Mesothelial cell of epicardium (in vitro differentiated cells): ENCODE measurements at regions not wholly inside any gene's neighbourhood (a gene's known extent, or its start where the extent isn't known, plus 50 kb on each side); places are given as distances from the start of the nearest gene placed in this dataset.

Experiments used
- DNase-seq, 2 experiments: peaks; one replicate each; pipeline ENCODE4 v3.0.0; 2021; ENCODE audit warnings: low spot score in 2 of 2; ENCODE audit not compliant: unreplicated experiment in 2 of 2
- H3K27ac Mint-ChIP-seq: 2 replicates; pipeline ENCODE4 v1.8.0; 2021; ENCODE audit warnings: mixed read lengths
- H3K27me3 Mint-ChIP-seq: 2 replicates; pipeline ENCODE4 v1.8.0; 2021; ENCODE audit warnings: low read depth, mixed read lengths
- H3K36me3 Mint-ChIP-seq: 2 replicates; pipeline ENCODE4 v1.8.0; 2021; ENCODE audit warnings: mixed read lengths
- H3K4me1 Mint-ChIP-seq: 2 replicates; pipeline ENCODE4 v1.8.0; 2021; ENCODE audit warnings: mixed read lengths
- H3K4me3 Mint-ChIP-seq: 2 replicates; pipeline ENCODE4 v1.8.0; 2021; ENCODE audit warnings: mild to moderate bottlenecking, moderate library complexity, mixed read lengths
- H3K9me3 Mint-ChIP-seq: 2 replicates; pipeline ENCODE4 v1.8.0; 2021; ENCODE audit warnings: mixed read lengths
- TF ChIP-seq, protein P1 (sequence below): fragments of 200-600 bp; sonication (generic); IDR thresholded peaks from one replicate; pipeline ENCODE4 v1.5.0; 2021; ENCODE audit warnings: antibody characterized with exemption; ENCODE audit not compliant: unreplicated experiment

DNA sequence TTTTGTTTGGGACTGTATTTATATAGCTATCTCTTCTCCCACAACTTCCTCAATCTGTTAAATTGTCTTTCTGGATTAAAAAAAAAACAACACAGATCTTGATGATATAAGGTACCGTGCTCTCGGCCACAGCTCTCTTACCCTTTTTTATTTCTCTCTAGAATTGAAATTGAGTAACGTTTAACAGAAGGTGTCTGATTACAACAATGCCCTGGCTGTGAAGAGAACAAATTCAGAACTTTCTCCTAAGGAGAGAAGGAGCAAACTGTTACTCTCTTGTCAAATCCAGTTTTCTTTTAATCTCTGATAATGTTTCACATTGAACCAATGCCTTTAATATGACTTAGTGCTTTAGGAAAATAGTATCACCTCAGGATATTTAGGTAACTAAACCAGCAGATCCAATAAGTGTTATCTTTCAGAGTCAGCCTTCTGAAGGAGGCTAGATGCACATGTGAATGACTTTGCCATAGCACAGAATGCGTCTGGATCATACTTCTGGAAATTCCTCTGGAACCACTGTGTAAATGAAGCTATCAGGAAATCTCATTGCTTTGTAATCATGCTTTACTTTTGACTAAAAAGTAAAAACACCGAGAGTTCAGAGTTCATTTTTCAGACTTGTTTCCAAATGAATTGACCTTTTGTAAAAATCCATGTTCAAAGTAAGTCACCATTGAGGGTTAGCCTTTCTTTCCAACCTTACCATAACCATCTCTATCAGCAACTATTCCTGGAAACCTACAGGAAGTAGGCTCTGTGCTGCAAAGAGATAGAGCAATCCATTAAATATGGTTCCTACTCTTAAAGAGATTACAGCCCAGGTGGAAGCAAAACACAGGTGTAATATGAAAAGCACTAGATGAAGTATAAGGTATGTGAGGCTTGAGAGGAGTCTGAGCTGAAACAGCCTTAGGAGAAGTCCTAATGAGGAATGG, 147.0 kb upstream of the OSR1 start:
- TF ChIP-seq, protein P1, sequence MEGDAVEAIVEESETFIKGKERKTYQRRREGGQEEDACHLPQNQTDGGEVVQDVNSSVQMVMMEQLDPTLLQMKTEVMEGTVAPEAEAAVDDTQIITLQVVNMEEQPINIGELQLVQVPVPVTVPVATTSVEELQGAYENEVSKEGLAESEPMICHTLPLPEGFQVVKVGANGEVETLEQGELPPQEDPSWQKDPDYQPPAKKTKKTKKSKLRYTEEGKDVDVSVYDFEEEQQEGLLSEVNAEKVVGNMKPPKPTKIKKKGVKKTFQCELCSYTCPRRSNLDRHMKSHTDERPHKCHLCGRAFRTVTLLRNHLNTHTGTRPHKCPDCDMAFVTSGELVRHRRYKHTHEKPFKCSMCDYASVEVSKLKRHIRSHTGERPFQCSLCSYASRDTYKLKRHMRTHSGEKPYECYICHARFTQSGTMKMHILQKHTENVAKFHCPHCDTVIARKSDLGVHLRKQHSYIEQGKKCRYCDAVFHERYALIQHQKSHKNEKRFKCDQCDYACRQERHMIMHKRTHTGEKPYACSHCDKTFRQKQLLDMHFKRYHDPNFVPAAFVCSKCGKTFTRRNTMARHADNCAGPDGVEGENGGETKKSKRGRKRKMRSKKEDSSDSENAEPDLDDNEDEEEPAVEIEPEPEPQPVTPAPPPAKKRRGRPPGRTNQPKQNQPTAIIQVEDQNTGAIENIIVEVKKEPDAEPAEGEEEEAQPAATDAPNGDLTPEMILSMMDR = no peak
- no peak for DNase-seq
- H3K27me3 Mint-ChIP-seq = no peaks in the 10 kb centered on the region
- no peak overlapping the region for H3K27ac Mint-ChIP-seq
- H3K4me3 Mint-ChIP-seq = no peak overlapping the region
- peaks cover 6% of the 10 kb centered on the region for H3K9me3 Mint-ChIP-seq
- H3K4me1 Mint-ChIP-seq = peaks cover 33% of the 10 kb centered on the region
- H3K36me3 Mint-ChIP-seq = no peaks in the 10 kb centered on the region

DNA sequence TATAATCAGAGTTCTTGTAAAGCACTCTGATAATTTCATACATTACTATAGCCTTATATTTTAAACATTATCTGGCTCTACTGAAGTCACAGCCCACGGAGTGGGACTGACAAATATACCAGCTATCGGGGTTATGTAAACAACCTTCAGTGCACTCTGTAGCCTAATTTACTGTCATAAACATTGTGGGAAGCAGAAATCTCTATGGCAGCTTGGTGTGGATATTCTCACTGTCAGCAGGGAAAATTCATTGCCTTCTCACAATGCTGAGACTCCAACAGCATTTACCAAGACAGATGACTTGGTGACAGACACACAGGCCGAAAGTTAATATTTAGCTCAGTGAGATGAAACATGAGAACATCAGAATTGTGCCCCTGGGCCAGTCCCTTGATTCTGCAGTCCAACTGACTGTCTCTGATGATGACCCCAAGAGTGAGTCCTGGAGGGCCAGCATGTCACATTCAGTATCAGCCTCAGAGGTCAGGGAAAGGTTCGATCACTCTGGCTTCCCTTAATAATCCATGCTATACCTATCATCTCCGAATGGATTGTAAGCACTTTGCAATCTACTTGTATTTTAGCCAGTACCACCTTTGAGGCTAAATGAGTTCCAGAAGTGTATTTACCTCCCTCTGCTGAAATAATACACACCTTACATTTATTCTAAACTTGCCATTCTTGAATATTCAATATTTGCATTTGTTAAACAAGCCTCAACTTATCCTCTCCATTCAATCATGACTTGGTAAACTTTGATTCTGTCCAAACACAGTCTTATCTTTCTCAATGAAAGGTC, 146.2 kb upstream of the OSR1 start:
- Mint-ChIP-seq H3K4me3 (no peak overlapping the region), H3K27me3 (no peaks in the 10 kb centered on the region), H3K27ac (no peak overlapping the region), H3K4me1 (peaks cover 33% of the 10 kb centered on the region), H3K9me3 (peaks cover 6% of the 10 kb centered on the region), H3K36me3 (no peaks in the 10 kb centered on the region)
- DNase-seq = no peak
- TF ChIP-seq, protein P1 = no peak

DNA sequence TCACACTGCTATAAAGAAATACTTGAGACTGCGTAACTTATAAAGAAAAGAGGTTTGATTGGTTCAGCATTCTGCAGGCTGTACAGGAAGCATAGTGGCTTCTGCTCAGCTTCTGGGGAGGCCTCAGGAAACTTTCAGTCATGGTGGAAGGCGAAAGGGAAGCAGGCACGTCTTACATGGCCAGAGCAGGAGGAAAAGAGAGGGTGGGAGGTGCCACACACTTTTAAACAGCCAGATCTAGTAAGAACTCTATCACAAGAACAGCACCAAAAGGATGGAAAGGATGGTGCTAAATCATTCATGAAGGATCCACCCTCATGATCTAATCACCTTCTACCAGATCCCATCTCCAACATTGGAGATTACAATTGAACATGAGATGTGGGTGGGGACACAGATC, 145.5 kb upstream of the OSR1 start:
- TF ChIP-seq, protein P1 = no peak
- Mint-ChIP-seq H3K27ac (no peak overlapping the region), H3K9me3 (peaks cover 6% of the 10 kb centered on the region), H3K27me3 (no peaks in the 10 kb centered on the region), H3K36me3 (no peaks in the 10 kb centered on the region), H3K4me3 (no peak overlapping the region), H3K4me1 (peaks cover 38% of the 10 kb centered on the region)
- no peak for DNase-seq

- Mint-ChIP-seq H3K36me3 (no peaks in the 10 kb centered on the region), H3K9me3 (peaks cover 6% of the 10 kb centered on the region), H3K27me3 (no peaks in the 10 kb centered on the region), H3K27ac (no peak overlapping the region), H3K4me3 (no peak overlapping the region), H3K4me1 (peaks cover 43% of the 10 kb centered on the region)
- DNase-seq = no peak
- TF ChIP-seq, protein P1 = no peak
These were observed 145.0 kb upstream of the OSR1 start for GRCh38 chr2:19503406-19503805.

DNA sequence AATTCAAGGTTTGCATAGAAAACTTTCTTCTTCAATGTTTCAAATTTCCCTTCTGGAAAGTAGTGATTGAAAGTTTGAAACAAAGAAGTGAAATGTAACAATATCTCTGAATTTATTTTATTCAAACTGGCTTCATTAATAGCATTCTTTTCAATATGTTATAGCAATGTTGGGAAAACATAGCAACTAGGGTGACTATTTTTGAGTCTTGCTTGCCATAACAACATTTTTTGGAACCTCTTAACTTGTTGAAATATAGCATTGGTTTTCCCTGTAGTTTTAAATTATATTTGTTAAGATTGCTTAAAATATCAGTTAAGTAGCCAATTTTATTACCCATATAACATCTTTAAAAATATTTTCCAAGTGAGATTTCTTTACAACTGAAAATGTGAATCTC, 141.7 kb upstream of the OSR1 start:
- TF ChIP-seq, protein P1 = no peak
- Mint-ChIP-seq H3K27ac (no peak overlapping the region), H3K36me3 (no peaks in the 10 kb centered on the region), H3K4me1 (peaks cover 31% of the 10 kb centered on the region), H3K27me3 (no peaks in the 10 kb centered on the region), H3K4me3 (no peak overlapping the region), H3K9me3 (peaks cover 6% of the 10 kb centered on the region)
- no peak for DNase-seq
